Osteoblast (primary cell): ENCODE measurements at regions not wholly inside any gene's neighbourhood (a gene's known extent, or its start where the extent isn't known, plus 50 kb on each side); places are given as distances from the start of the nearest gene placed in this dataset.

ENCODE experiments used
- DNase-seq: peaks from one replicate; pipeline ENCODE4 v3.0.0; 2011; ENCODE audit warnings: low spot score, mixed read lengths; ENCODE audit not compliant: insufficient read length; ENCODE audit errors: missing footprints
- H2AFZ ChIP-seq: 2 replicates; pipeline ENCODE4 v1.6.0; 2011; ENCODE audit warnings: mild to moderate bottlenecking, low read length
- H3K27ac ChIP-seq: 2 replicates; pipeline ENCODE4 v1.5.1; 2011; ENCODE audit warnings: mild to moderate bottlenecking, low read depth, low read length, moderate library complexity
- H3K27me3 ChIP-seq: 2 replicates; pipeline ENCODE4 v1.6.0; 2012; ENCODE audit warnings: mild to moderate bottlenecking, control low read depth, inconsistent platforms, low read length, moderate library complexity; ENCODE audit not compliant: insufficient read depth
- H3K36me3 ChIP-seq: 2 replicates; pipeline ENCODE4 v1.5.1; 2011; ENCODE audit warnings: mild to moderate bottlenecking, low read length, control low read depth, moderate library complexity; ENCODE audit not compliant: insufficient read depth
- H3K4me1 ChIP-seq: 2 replicates; pipeline ENCODE4 v1.5.1; 2011; ENCODE audit warnings: mild to moderate bottlenecking, low read length, control low read depth, moderate library complexity; ENCODE audit not compliant: insufficient read depth
- H3K4me2 ChIP-seq: 2 replicates; pipeline ENCODE4 v1.6.0; 2011; ENCODE audit warnings: mild to moderate bottlenecking, low read length; ENCODE audit not compliant: insufficient read depth
- H3K4me3 ChIP-seq: fragments of 200-600 bp; sonication (generic); 3 replicates; pipeline ENCODE4 v1.5.1; 2012; ENCODE audit warnings: mild to moderate bottlenecking, low read length, inconsistent platforms; ENCODE audit not compliant: insufficient read depth
- H3K79me2 ChIP-seq: 2 replicates; pipeline ENCODE4 v1.6.0; 2012; ENCODE audit warnings: mild to moderate bottlenecking, low read length, control low read depth, inconsistent platforms; ENCODE audit not compliant: insufficient read depth
- H3K9me3 ChIP-seq: 2 replicates; pipeline ENCODE4 v1.5.1; 2011; ENCODE audit warnings: low read depth, low read length, control low read depth
- H4K20me1 ChIP-seq: 2 replicates; pipeline ENCODE4 v1.6.0; 2012; ENCODE audit warnings: mild to moderate bottlenecking, low read length, control low read depth; ENCODE audit not compliant: insufficient read depth
- CTCF ChIP-seq: IDR thresholded peaks from 2 replicates; pipeline ENCODE4 v1.5.1; 2011; ENCODE audit warnings: mild to moderate bottlenecking, low read depth, low read length, moderate library complexity; ENCODE audit errors: extremely low read depth

- DNase-seq = no peak
- Histone ChIP-seq H3K36me3 (no peaks in the 10 kb centered on the region), H3K4me3 (no peak overlapping the region), H3K4me1 (no peaks in the 10 kb centered on the region), H3K4me2 (no peak overlapping the region), H2AFZ (no peak overlapping the region), H3K79me2 (no peaks in the 10 kb centered on the region), H3K27me3 (no peaks in the 10 kb centered on the region), H3K27ac (no peak overlapping the region), H4K20me1 (no peaks in the 10 kb centered on the region), H3K9me3 (no peaks in the 10 kb centered on the region)
- TF ChIP-seq CTCF = no peak
These were observed 408.7 kb downstream of the OXSM start for GRCh38 chr3:26198609-26199008.

GRCh38 chr3:26202169-26202568, 412.3 kb downstream of the OXSM start:
- H3K4me2 ChIP-seq = no peak overlapping the region
- H3K27ac ChIP-seq = no peak overlapping the region
- DNase-seq = no peak
- TF ChIP-seq CTCF = no peak
- no peak overlapping the region for H2AFZ ChIP-seq
- no peaks in the 10 kb centered on the region for H4K20me1 ChIP-seq
- H3K4me3 ChIP-seq = no peak overlapping the region
- H3K9me3 ChIP-seq = no peaks in the 10 kb centered on the region
- no peaks in the 10 kb centered on the region for H3K36me3 ChIP-seq
- H3K4me1 ChIP-seq = no peaks in the 10 kb centered on the region
- H3K79me2 ChIP-seq = no peaks in the 10 kb centered on the region
- no peaks in the 10 kb centered on the region for H3K27me3 ChIP-seq

- no peaks in the 10 kb centered on the region for H3K79me2 ChIP-seq
- no peak for TF ChIP-seq CTCF
- H3K4me1 ChIP-seq = no peaks in the 10 kb centered on the region
- no peak for DNase-seq
- no peak overlapping the region for H2AFZ ChIP-seq
- H3K9me3 ChIP-seq = no peaks in the 10 kb centered on the region
- no peaks in the 10 kb centered on the region for H3K27me3 ChIP-seq
- H4K20me1 ChIP-seq = no peaks in the 10 kb centered on the region
- H3K27ac ChIP-seq = no peak overlapping the region
- H3K4me2 ChIP-seq = no peak overlapping the region
- no peak overlapping the region for H3K4me3 ChIP-seq
- no peaks in the 10 kb centered on the region for H3K36me3 ChIP-seq
These were observed 415.6 kb downstream of the OXSM start for GRCh38 chr3:26205475-26205874.

GRCh38 chr3:26208201-26208600, 414.4 kb upstream of the LRRC3B start:
- Histone ChIP-seq H3K27ac (no peak overlapping the region), H2AFZ (no peak overlapping the region), H3K4me1 (no peaks in the 10 kb centered on the region)

More at GRCh38 chr3:26208201-26208600, 414.4 kb upstream of the LRRC3B start:
- Histone ChIP-seq H4K20me1 (no peaks in the 10 kb centered on the region), H3K36me3 (no peaks in the 10 kb centered on the region), H3K79me2 (no peaks in the 10 kb centered on the region), H3K9me3 (no peaks in the 10 kb centered on the region), H3K27me3 (no peaks in the 10 kb centered on the region), H3K4me2 (no peak overlapping the region), H3K4me3 (no peak overlapping the region)
- no peak for TF ChIP-seq CTCF
- DNase-seq = no peak
